ENCODE measurements at regions not wholly inside any gene's neighbourhood (a gene's known extent, or its start where the extent isn't known, plus 50 kb on each side); places are given as distances from the start of the nearest gene placed in this dataset.

DNA sequence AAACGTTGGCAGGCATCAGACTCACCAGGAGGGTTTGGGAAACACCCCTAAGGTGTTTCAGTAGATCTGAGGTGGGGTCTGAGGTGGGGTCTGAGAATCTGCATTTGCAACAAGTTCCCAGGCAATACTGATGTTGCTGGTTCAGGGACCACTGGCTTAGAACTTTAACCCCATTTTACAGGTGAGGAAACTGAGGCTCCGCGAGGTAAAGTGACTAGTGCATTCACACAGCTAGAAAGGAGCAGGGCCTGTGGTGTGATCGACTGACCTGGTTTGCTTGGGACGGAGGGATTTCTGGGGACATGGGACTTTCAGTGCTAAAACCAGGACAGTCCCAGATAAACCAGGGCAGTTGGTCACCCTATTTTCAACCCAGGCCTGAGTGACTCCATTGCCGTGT, 81.4 kb upstream of the ZNF618 start:
- Histone ChIP-seq H3K4me3 (ENCODE audit: low read depth, low read length) (no peak overlapping the region), H3K36me3 (ENCODE audit: control insufficient read depth, insufficient read depth, low read length) (no peaks in the 10 kb centered on the region), H3K27me3 (ENCODE audit: control insufficient read depth, insufficient read depth, low read length) (peaks cover 7% of the 10 kb centered on the region)
- no peak for DNase-seq (ENCODE audit: low read depth)
- TF ChIP-seq, protein P1, sequence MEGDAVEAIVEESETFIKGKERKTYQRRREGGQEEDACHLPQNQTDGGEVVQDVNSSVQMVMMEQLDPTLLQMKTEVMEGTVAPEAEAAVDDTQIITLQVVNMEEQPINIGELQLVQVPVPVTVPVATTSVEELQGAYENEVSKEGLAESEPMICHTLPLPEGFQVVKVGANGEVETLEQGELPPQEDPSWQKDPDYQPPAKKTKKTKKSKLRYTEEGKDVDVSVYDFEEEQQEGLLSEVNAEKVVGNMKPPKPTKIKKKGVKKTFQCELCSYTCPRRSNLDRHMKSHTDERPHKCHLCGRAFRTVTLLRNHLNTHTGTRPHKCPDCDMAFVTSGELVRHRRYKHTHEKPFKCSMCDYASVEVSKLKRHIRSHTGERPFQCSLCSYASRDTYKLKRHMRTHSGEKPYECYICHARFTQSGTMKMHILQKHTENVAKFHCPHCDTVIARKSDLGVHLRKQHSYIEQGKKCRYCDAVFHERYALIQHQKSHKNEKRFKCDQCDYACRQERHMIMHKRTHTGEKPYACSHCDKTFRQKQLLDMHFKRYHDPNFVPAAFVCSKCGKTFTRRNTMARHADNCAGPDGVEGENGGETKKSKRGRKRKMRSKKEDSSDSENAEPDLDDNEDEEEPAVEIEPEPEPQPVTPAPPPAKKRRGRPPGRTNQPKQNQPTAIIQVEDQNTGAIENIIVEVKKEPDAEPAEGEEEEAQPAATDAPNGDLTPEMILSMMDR (IDR thresholded peaks at IDR 0.05; ENCODE audit: insufficient read depth, low read length, poor library complexity, severe bottlenecking) = no peak

DNA sequence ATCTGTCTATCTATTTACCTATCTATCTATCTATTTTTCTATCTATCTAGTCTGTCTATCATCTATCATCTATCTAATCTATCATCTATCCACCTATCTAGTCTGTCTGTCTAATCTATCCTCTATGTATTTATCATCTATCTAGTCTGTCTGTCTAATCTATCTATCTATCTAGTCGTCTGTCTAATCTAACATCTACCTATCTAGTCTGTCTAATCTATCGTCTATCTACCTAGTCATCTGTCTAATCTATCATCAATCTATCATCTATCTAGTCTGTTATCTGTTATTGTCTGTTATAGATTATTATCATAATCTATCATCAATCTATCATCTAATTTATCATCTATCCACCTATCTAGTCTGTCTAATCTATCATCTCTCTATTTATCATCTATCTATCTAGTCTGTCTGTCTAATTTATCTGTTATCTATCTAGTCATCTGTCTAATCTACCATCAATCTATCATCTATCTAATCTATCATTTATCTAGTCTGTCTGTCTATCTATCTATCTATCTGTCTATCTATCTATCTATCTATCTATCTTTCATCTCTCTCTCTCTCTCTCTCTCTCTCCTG, 80.2 kb upstream of the ZNF618 start:
- H3K27me3 ChIP-seq (ENCODE audit: control insufficient read depth, insufficient read depth, low read length) = peaks cover 2% of the 10 kb centered on the region
- H3K4me3 ChIP-seq (ENCODE audit: low read depth, low read length) = no peak overlapping the region
- TF ChIP-seq, protein P1 (IDR thresholded peaks at IDR 0.05; ENCODE audit: insufficient read depth, low read length, poor library complexity, severe bottlenecking) = no peak
- no peaks in the 10 kb centered on the region for H3K36me3 ChIP-seq (ENCODE audit: control insufficient read depth, insufficient read depth, low read length)
- DNase-seq (ENCODE audit: low read depth) = no peak

- TF ChIP-seq, protein P1 (IDR thresholded peaks at IDR 0.05; ENCODE audit: insufficient read depth, low read length, poor library complexity, severe bottlenecking) = no peak
- Histone ChIP-seq H3K27me3 (ENCODE audit: control insufficient read depth, insufficient read depth, low read length) (peaks cover 2% of the 10 kb centered on the region), H3K4me3 (ENCODE audit: low read depth, low read length) (no peak overlapping the region), H3K36me3 (ENCODE audit: control insufficient read depth, insufficient read depth, low read length) (no peaks in the 10 kb centered on the region)
- no peak for DNase-seq (ENCODE audit: low read depth)
Observed at GRCh38 chr9:113796646-113797426, 79.3 kb upstream of the ZNF618 start.

DNA sequence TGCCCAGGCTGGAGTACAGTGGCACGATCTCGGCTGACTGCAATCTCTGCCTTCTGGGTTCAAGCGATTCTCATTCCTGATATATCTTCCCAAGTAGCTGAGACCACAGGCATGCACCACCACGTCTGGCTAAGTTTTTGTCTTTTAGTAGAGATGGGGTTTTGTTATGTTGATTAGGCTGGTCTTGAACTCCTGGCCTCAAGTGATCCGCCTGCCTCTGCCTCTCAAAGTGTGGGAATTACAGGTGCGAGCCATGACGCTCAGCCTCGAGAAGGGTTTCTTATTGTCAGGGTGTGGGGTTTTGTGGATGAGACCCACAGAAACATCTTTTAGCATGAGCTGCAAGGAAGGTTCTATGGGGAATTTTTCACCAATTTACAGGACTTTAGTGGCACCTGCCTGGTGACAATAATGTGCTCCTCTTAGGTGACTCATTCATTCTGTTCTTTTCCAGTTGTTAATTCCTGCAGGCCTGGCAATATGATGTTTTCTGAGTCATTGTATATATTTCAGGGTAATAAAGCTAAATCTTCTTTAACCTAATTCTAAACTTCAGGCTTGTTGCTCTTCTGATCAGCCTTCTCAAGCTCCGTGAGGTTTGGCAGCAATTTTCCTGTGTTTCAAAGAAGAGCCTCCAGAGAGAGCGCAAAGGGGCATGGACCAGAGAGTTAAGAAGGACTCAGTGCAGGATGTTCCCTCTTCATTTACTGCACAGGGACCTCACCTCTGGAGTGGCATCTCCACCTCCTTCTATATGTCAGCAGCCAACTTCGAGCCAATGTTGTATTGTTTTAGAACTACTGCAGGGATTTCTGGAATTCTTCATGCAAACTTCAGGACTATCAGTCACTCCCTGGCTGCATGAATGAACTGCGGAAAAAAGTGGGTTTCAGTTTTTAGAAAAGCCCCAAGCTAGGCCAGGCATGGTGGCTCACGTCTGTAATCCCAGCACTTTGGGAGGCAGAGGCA, 77.8 kb upstream of the ZNF618 start:
- TF ChIP-seq, protein P1 (IDR thresholded peaks at IDR 0.05; ENCODE audit: insufficient read depth, low read length, poor library complexity, severe bottlenecking) = no peak
- Histone ChIP-seq H3K36me3 (ENCODE audit: control insufficient read depth, insufficient read depth, low read length) (no peaks in the 10 kb centered on the region), H3K4me3 (ENCODE audit: low read depth, low read length) (no peak overlapping the region), H3K27me3 (ENCODE audit: control insufficient read depth, insufficient read depth, low read length) (peaks cover 2% of the 10 kb centered on the region)
- DNase-seq (ENCODE audit: low read depth) = no peak

- TF ChIP-seq, protein P1 (IDR thresholded peaks at IDR 0.05; ENCODE audit: insufficient read depth, low read length, poor library complexity, severe bottlenecking) = no peak
- no peaks in the 10 kb centered on the region for H3K36me3 ChIP-seq (ENCODE audit: control insufficient read depth, insufficient read depth, low read length)
- H3K27me3 ChIP-seq (ENCODE audit: control insufficient read depth, insufficient read depth, low read length) = peaks cover 2% of the 10 kb centered on the region
- DNase-seq (ENCODE audit: low read depth) = no peak
- H3K4me3 ChIP-seq (ENCODE audit: low read depth, low read length) = no peak overlapping the region
Observed at GRCh38 chr9:113800276-113800675, 75.8 kb upstream of the ZNF618 start.
